Keratinocyte (primary cell): ENCODE measurements at regions not wholly inside any gene's neighbourhood (a gene's known extent, or its start where the extent isn't known, plus 50 kb on each side); places are given as distances from the start of the nearest gene placed in this dataset.

ENCODE experiments used
- DNase-seq: peaks from one replicate; pipeline ENCODE4 v3.0.0-alpha.2; 2011; ENCODE audit warnings: low read depth, missing footprints, low spot score
- FAIRE-seq: peaks from 2 replicates; lab custom pipeline; 2011; peaks lifted over from hg19 to GRCh38; lab: Jason Lieb, UNC
- H2AFZ ChIP-seq: 2 replicates; pipeline ENCODE4 v1.6.0; 2012; ENCODE audit warnings: low read length, control low read depth, inconsistent platforms; ENCODE audit not compliant: control insufficient read depth
- H3K27ac ChIP-seq: 2 replicates; pipeline ENCODE4 v1.5.1; 2011; ENCODE audit warnings: low read length; ENCODE audit not compliant: control insufficient read depth, insufficient read depth
- H3K27me3 ChIP-seq: 3 replicates; pipeline ENCODE4 v1.6.0; 2011; ENCODE audit warnings: low read length; ENCODE audit not compliant: control insufficient read depth, insufficient read depth; ENCODE audit errors: extremely low read depth
- H3K36me3 ChIP-seq, 2 experiments: 2 replicates in 1 of 2; 3 replicates in 1 of 2; pipeline ENCODE4 v1.5.1; 2011; ENCODE audit warnings: low read length in 2 of 2, mild to moderate bottlenecking in 1 of 2; ENCODE audit not compliant: control insufficient read depth in 2 of 2, insufficient read depth in 2 of 2; ENCODE audit errors: extremely low read depth in 1 of 2
- H3K4me1 ChIP-seq: 3 replicates; pipeline ENCODE4 v1.5.1; 2011; ENCODE audit warnings: low read length; ENCODE audit not compliant: control insufficient read depth, insufficient read depth; ENCODE audit errors: extremely low read depth
- H3K4me2 ChIP-seq: 3 replicates; pipeline ENCODE4 v1.6.0; 2011; ENCODE audit warnings: low read depth, low read length; ENCODE audit not compliant: control insufficient read depth, insufficient read depth; ENCODE audit errors: extremely low read depth
- H3K4me3 ChIP-seq, 3 experiments: fragments of 200-600 bp in 1 of 3; sonication (generic) in 1 of 3; 2 replicates in 2 of 3; 3 replicates in 1 of 3; pipeline ENCODE4 v1.5.1; 2011 to 2016; ENCODE audit warnings: low read length in 3 of 3, mild to moderate bottlenecking in 3 of 3, control low read depth in 2 of 3, inconsistent platforms in 1 of 3, low read depth in 1 of 3, mixed read lengths in 1 of 3, mixed run types in 1 of 3, moderate library complexity in 1 of 3; ENCODE audit not compliant: control insufficient read depth in 2 of 3, insufficient read depth in 2 of 3; ENCODE audit errors: extremely low read depth in 1 of 3
- H3K79me2 ChIP-seq: 2 replicates; pipeline ENCODE4 v1.6.0; 2012; ENCODE audit warnings: low read length; ENCODE audit not compliant: control insufficient read depth, insufficient read depth
- H3K9ac ChIP-seq: 3 replicates; pipeline ENCODE4 v1.6.0; 2011; ENCODE audit warnings: low read length; ENCODE audit not compliant: control insufficient read depth, insufficient read depth; ENCODE audit errors: extremely low read depth
- H3K9me1 ChIP-seq: 3 replicates; pipeline ENCODE4 v1.6.0; 2011; ENCODE audit warnings: low read length; ENCODE audit not compliant: control insufficient read depth, insufficient read depth; ENCODE audit errors: extremely low read depth
- H3K9me3 ChIP-seq: 2 replicates; pipeline ENCODE4 v1.5.1; 2012; ENCODE audit warnings: low read depth, low read length; ENCODE audit not compliant: control insufficient read depth
- H4K20me1 ChIP-seq: 3 replicates; pipeline ENCODE4 v1.6.0; 2011; ENCODE audit warnings: low read length; ENCODE audit not compliant: control insufficient read depth, insufficient read depth; ENCODE audit errors: extremely low read depth
- EZH2 ChIP-seq: IDR thresholded peaks from one replicate; pipeline ENCODE4 v1.6.1; 2012; ENCODE audit warnings: inconsistent platforms, mild to moderate bottlenecking, low read length, moderate library complexity
- dilution Hi-C: fragments of 300-500 bp; cut with MboI; formaldehyde crosslinking; loops from one replicate; pipeline ENCODE4 v1.7.0; 2020; ENCODE audit warnings: low sequenced_read_pairs; ENCODE audit not compliant: extremely low pct_ligation_motif_present
- TF ChIP-seq, protein P1 (sequence below), 3 experiments: IDR thresholded peaks in 1 of 3; conservative IDR thresholded peaks in 1 of 3; optimal IDR thresholded peaks in 1 of 3; 2 replicates in 2 of 3; 3 replicates in 1 of 3; pipeline versions ENCODE3 to v1.5.1; 2011; ENCODE audit warnings: low read length in 3 of 3, mild to moderate bottlenecking in 3 of 3, moderate library complexity in 2 of 3, control low read depth in 1 of 3, inconsistent platforms in 1 of 3; ENCODE audit not compliant: insufficient read depth in 2 of 3; ENCODE audit errors: extremely low read depth in 1 of 3

DNA sequence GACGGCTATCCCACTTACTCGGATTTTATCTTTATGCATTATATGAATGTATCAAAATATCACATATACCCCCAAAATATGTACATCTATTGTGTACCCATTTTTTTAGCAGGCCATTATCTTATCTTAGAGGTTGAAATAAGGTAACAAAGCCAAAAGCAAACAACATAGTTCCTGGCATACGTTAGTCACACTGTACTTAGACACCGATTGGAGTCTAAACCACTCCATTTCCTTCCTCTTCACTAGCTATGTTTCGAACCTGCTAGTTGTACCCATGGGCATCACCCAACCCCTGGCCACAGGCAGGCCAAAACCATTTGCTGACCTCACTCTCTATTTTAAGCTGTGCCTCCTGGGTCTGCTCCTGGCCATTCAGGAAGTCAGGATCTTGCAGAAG lies 66.3 kb downstream of the GRIN2B start:
- DNase-seq (no peak), FAIRE-seq (no peak)
- H3K27me3 ChIP-seq = no peaks in the 10 kb centered on the region
- H3K4me3 ChIP-seq = no peak overlapping the region
- no peak overlapping the region for H2AFZ ChIP-seq
- no peaks in the 10 kb centered on the region for H3K4me1 ChIP-seq
- no peak overlapping the region for H3K9ac ChIP-seq
- no peak for TF ChIP-seq EZH2
- TF ChIP-seq, protein P1, sequence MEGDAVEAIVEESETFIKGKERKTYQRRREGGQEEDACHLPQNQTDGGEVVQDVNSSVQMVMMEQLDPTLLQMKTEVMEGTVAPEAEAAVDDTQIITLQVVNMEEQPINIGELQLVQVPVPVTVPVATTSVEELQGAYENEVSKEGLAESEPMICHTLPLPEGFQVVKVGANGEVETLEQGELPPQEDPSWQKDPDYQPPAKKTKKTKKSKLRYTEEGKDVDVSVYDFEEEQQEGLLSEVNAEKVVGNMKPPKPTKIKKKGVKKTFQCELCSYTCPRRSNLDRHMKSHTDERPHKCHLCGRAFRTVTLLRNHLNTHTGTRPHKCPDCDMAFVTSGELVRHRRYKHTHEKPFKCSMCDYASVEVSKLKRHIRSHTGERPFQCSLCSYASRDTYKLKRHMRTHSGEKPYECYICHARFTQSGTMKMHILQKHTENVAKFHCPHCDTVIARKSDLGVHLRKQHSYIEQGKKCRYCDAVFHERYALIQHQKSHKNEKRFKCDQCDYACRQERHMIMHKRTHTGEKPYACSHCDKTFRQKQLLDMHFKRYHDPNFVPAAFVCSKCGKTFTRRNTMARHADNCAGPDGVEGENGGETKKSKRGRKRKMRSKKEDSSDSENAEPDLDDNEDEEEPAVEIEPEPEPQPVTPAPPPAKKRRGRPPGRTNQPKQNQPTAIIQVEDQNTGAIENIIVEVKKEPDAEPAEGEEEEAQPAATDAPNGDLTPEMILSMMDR (optimal IDR thresholded peaks at IDR 0.05 in 1 of 3, IDR thresholded peaks at IDR 0.05 in 1 of 3, conservative IDR thresholded peaks at IDR 0.05 in 1 of 3; ENCODE audit: extremely low read depth in 1 of 3, insufficient read depth in 2 of 3, low read length in 3 of 3) = no peak
- no peaks in the 10 kb centered on the region for H3K9me1 ChIP-seq
- no peak overlapping the region for H3K4me2 ChIP-seq
- H3K36me3 ChIP-seq = no peaks in the 10 kb centered on the region
- H3K27ac ChIP-seq = no peak overlapping the region
- no peaks in the 10 kb centered on the region for H4K20me1 ChIP-seq
- dilution Hi-C loops = no loop called here
- no peaks in the 10 kb centered on the region for H3K9me3 ChIP-seq
- H3K79me2 ChIP-seq = no peaks in the 10 kb centered on the region

DNA sequence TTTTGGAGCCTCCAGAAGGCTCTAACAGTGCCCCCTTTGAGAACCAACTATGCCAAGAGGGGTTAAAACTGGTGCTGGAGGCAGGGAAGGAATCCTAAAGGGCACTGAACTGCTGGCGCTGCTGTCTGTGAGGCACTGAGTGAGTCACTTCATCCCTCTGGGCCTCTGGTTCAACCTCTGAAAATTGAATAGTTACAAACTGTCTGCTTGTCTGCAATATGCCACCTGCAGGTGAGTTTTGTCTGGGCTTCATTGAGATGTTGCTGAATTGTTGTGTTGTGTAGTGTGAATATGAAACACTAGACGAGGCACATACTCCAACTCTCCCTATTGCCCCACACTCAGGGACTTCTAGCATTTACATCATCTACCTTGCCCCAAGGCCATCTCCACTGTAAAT lies 68.0 kb downstream of the GRIN2B start:
- Histone ChIP-seq H3K4me1 (no peaks in the 10 kb centered on the region), H3K27me3 (no peaks in the 10 kb centered on the region), H3K79me2 (no peaks in the 10 kb centered on the region), H3K4me2 (no peak overlapping the region), H3K36me3 (no peaks in the 10 kb centered on the region), H4K20me1 (no peaks in the 10 kb centered on the region), H3K4me3 (no peak overlapping the region), H3K9me3 (no peaks in the 10 kb centered on the region), H3K9ac (no peak overlapping the region), H3K27ac (no peak overlapping the region), H2AFZ (no peak overlapping the region), H3K9me1 (no peaks in the 10 kb centered on the region)
- DNase-seq (no peak), FAIRE-seq (no peak)
- TF ChIP-seq, protein P1 (optimal IDR thresholded peaks at IDR 0.05 in 1 of 3, IDR thresholded peaks at IDR 0.05 in 1 of 3, conservative IDR thresholded peaks at IDR 0.05 in 1 of 3; ENCODE audit: extremely low read depth in 1 of 3, insufficient read depth in 2 of 3, low read length in 3 of 3) = peak in 1 of 3 experiments; percentile 41
- no peak for TF ChIP-seq EZH2
- dilution Hi-C loops = no loop called here
